ENCODE measurements at regions not wholly inside any gene's neighbourhood (a gene's known extent, or its start where the extent isn't known, plus 50 kb on each side); places are given as distances from the start of the nearest gene placed in this dataset.

DNA sequence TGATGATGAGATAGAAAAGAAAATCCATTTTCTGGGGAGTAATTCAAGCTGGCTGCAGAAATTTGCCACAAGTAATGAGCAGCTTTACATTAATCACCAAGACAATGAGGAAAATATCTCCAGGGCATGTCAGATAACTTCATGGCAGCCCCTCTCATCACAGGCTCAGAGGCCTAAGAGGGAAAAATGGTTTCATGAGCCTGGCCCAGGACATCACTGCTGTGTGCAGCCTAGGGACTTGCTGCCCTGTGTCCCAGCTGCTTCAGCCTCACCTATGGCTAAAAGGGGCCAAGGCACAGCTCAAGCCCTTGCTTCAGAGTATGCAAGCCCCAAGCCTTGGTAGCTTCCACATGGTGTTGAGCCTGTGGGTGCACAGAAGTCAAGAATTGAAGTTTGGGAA lies 161.7 kb downstream of the OPA1 start:
- no peak for DNase-seq

DNA sequence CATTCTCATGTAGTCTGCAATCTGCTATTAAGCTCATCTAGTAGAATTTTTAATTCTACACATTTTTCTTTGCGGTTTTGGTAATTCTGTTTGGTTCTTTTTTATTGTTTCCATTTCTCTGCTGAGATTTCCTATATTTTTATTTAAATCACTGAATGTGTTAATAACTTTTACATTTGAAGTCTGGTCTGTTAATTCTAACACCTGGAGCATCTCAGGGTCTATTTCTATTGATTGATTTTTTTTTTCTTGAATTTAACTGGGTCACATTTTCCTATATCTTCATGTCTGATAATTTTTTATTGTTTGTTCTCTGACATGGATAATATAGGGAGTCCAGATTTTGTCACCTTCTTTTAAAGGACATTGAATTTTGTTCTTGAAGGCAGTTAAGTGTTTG lies 163.5 kb downstream of the OPA1 start:
- no peak for DNase-seq

DNA sequence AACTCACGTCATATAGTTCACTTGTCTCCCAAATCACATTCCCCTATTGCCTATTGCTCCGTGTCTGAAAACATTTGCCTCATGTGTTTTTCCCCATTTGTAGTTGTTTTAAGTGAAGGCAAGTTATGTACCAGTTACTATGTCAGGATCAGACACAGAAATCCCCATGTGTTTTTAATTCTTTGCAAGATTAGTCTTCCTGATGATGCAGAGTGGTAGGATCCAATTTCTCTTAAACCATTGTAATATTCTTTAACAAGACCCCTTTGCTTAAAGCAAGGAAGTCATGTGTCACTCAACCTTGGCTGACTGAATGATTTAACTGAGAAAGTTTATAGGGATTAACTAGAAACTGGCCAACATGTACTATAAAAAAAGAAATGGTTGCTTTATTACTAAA lies 164.4 kb downstream of the OPA1 start:
- DNase-seq = no peak

DNA sequence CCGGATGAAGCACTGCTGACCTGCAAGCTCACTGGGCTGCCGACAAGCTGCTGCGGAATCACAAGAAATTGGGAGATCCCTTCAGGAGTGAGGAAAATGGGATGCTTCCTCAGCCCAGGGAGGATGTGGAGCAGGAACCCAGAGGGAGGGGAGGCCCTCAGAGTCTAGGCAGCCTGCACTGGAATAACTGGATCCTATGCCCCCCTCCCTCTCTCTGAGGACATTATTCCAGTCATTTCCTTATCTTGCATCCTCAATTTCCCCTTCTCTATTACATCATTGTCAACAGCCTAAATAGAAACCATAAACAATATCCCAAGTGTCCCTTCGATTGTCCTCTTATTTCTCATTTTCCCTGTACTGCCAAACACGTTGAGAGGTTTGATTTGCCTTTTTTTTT lies 169.0 kb downstream of the OPA1 start:
- DNase-seq = no peak

DNA sequence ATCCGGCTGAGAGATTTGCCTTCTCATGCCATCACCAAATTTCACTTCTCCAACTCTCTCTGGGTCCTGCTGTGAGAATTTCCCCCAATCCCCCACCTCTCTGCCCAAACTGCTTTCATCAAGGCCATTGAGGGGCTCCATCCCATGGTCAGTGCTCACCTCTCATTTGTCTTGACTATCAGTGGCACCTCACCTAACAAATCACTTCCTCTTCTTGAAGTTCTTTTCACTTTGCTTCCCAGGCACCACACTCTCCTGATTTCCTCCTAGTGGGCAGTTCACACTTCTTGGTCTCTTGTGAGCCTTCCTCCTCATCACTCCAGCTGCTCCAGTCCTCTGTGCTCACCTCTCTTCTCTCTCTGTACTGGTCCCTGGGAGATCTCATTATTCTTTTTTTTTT lies 169.6 kb downstream of the OPA1 start:
- no peak for DNase-seq

DNA sequence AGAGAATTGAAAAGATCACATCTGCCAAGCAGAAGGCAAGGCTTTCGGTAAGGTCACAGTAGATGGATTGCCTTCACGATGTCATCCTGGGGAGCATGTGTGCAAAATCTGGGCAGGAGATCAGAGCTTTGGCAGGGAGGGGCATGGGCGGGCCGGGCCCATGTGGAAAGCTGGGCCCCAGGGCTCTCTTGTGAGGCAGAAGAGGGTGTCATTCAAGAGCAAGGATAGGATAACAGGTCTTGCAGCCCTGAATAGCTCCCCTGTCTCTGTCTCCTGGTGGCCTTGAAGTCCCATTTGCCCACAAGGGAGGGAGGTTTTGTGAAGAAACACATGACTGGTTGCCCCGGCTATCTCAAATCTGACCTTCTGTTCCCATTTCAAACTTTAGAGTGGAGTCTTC lies 172.0 kb downstream of the OPA1 start:
- no peak for DNase-seq

DNA sequence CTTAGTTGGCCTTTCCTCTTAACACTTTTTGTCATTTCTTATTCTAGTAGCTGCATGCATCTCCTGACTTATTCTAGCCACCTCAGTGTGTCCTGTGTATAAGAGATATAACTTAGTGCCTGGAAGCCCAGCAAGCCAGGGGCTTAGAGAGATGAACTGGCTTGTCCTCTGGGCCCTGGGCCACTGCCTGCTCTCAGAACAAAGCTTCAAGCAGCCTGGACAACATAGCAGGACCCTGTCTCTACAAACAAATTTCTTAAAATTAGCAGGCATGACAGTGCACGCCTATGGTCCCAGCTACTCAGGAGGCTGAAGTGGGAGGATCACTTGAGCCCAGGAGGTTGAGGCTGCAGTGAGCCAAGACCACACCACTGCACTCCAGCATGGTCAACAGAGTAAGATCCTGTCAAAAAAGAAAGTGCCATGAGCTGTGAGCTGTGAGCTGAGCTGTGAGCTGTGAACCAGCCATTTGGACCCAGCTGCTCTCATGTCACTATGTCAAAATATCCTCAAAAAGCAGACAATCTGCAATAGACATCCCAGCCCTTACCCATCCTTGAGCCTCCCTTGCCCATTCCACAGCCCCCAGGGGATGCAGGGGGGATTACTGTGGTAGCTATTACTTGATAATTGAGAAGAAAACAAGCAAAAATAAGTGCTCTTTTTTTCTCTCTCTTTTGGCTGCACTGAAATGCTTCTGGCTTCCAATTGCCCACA lies 174.5 kb downstream of the OPA1 start:
- DNase-seq = no peak

DNA sequence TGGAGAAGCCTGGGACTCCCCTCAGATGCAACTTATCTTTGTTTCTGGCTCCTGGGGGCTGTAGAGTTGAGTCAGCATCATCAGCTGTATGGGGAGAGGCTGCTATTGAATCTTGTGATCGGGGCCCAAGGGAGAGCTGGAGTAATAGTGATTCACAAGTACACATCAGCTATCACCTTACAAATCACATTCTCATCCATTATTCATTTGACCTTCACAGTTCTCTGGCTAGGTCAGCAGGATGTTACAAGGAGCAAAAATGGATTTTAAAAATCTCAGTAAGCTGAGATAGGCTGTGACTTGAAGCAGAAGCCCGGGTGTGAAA lies 175.0 kb downstream of the OPA1 start:
- no peak for DNase-seq

DNA sequence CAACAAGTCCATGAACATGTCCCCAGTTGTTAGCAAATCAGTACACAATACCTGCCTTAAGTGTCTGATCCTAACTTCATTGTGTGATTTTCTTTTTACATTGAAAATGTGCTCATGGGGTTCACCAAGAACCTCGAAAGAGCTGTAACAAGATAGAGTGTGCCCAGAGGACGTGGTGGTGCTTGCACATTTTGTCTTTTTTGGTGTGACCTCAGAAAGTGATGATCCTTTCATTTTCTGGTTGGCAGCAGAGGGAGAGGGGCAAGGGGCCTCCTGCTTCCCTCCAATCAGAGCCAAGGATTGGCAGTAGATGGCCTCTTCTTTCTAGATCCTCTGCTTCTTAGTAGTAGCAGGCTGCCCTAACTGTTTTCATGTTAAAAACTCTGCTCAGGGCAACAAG lies 176.4 kb downstream of the OPA1 start:
- DNase-seq = no peak

DNA sequence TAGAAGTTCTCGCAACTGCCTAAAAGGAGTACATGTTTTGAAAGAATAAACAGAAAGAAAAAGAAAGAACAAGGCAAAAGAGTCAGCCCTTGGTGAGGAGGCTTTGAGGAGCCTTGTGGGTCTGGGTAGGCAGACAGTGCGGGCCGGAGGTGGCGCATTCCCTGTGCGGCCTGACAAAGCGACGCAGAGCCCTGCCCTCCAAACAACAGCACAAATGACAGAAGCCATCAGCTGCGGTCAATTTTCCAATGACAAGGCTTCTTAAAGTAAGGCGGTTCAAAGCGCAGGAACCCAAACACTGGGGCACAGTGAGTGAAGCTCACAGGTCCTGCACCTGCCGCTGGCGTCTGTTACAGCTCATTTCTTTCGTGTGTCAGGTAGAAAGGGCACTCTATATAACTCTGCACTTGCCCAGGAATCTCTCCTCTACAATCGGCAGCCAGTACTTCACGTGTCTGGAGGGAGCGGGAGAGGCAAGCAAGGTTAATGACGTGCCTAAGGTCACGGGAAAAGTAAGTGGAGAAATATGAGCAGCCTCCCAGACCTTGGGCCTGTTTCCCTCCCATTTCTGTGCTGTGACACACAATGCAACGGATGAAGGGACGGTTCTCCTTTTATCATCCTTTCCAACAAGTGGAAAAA lies 178.1 kb downstream of the OPA1 start:
- DNase-seq = no peak

DNA sequence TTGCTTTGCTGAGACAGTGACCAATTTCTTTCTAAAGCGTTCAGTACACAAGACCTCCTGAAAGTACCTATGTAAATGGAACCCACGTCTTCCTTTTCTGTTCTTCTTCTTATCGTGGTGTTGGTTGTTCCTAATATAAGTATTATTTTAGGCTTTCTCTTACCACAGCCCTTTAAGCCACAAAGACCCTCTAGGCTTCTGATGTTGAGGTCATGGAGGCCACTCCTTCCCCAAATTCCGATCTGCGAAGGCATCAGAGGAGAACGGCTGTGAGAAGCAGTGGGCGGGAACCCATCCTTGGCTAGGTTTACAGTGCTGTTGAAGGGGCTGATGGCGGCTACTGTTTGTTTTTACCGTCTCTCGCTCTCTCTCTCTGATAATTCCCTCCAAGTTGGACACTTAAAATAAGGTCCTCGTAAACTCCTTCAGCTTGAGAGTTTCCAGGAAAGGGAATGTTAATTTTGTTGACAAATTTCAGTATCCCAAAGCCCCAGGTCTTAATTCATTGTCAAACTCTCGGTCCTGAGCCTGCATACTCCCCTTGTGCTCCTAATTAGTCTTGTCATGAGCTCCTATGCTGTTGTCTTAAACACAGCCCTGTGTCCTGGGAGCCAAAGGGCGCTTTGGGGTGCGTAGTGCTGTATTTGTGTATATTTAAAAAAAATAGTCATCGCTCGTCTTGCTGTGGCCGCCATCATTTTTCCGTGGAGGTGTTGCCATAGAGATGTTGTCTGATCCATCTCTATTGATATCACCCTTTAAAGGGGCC lies 178.8 kb downstream of the OPA1 start:
- no peak for DNase-seq

DNA sequence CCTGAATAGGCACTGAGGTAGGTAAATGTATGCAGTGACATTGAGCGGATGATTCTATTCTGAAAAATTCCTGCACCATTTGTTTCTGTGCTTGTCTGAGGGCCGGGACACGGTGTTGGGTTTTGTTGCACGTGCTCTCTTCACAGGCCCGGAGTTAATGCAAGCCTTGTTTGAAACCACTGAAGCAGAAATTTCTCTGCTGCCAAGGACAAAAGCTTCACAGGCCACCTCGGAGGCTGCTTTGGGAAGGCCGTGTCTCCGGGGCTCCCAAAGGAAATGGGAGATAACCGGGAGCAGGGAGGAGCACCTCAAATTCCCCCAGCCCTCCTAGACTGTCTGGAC lies 179.4 kb downstream of the OPA1 start:
- peak; percentile 36 for DNase-seq

DNA sequence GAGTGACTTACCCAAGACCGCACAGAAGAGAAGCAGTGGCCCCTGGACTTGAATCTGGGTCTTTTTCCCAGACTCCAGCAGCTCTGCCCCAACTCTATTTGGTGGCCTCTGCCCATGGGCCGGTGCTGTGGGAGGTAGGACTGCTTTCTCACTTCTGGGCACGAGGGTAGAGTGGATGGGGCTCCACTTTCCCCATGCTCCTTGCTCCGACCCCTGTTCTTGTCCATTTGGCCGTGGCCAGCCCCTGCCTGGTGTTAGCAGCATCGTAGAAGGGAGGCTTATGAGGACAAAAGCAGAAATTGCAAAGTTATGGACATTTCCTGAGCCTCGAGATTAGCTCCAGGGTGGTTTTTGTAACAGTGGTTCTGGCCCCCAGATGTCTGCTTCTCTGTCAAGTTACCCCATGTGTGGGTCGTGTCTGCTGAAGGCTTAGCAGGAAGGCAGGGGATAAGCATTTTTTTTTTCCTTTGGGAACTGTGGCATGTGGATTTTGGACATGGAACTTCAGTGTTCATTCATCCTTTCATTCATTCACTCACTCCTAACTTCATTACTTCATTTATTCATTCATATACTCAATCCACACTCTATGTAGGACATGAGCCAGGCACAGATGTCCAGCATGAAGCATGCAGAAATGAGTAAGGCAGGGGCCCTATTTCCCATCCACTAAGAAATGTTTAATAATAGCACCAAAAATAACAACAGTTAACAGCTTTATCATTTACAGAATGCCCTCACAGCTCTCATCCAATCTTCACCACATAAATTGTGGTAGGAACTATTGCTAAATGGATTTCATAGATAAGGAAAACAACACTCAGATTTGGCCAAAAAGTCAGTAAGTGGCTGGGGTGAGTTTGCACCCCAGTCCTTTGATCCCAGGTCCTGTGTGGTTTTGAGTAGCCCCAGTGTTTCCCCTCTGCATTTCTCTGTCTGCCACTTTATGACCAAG lies 180.5 kb downstream of the OPA1 start:
- DNase-seq = no peak

DNA sequence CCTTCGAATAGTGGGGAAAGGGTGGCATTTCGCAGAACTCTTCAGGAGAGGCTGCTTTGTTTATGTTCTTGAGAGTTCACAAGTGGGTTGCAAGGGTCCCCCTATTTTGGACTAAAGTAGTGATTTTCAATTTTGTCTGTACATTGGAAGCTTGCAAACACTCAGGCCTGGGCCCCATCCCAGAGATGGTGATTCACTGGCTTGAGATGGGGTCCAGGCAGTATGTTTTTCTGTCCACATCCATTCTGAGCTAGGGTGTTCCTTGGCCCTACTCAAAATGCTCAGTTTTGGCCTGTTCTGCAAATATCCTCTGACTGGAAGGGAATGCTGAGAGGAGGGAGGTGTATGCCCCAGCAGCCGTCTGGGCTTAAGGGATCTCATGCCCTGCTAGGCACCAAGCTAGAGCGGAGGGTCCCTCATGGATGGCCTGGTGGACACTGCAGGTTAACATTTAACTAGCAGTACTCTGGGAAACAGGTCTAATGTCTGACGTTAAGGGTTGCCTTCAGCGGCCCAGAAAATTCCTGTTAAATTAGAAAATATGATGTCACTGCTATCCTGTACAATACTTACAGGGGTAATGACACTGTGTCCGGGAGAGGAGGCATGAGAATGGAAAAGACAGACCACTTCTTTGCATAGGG lies 181.4 kb downstream of the OPA1 start:
- DNase-seq = no peak

DNA sequence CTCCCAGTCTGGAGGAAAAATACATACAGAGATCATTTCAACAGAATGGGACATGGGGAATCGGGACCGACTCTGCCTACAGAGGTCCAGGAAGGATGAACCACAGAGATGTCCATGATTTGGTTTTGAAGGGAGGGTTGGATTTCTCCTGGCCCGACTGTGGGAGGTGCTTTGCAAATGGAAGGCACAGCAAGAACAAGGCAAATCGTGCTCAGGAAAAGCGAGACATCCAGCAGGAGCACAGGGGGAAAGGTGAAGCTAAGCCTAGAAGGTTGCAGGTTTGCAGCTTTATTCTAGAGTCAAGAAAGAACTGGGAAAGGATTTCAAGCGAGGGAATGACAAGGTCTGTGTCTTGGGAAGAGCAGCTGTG lies 181.9 kb downstream of the OPA1 start:
- no peak for DNase-seq

DNA sequence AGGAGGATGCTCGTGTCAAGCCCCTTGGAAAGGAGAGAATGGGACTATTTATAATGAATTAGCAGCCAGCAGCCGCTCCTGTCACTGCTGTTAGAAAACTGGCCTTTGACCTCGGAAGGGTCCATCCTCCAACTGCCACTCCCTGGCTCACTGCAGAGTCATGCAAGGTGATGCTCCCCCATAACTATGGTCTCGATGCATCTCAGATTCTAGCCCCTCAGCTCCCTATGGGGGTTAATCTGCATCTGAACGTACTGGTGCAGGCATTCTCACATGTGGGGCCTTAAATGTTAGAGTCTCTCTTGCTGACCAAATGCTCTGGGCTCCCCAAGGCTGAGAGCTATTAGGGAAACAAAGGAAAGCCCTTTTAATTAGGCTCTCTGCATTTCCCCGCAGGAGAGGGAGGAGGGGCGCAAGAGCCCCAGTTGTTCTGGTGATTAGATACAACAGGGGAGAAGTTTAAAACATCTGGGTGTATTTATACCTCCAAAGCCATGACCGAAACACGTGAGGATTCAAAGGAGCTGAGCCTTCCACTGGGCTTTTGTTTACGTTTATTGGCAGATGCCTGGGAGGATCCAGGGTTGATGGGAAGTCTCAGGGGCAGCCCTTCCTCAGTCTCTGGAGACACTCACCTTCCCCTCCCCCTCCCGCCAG lies 182.5 kb downstream of the OPA1 start:
- no peak for DNase-seq

DNA sequence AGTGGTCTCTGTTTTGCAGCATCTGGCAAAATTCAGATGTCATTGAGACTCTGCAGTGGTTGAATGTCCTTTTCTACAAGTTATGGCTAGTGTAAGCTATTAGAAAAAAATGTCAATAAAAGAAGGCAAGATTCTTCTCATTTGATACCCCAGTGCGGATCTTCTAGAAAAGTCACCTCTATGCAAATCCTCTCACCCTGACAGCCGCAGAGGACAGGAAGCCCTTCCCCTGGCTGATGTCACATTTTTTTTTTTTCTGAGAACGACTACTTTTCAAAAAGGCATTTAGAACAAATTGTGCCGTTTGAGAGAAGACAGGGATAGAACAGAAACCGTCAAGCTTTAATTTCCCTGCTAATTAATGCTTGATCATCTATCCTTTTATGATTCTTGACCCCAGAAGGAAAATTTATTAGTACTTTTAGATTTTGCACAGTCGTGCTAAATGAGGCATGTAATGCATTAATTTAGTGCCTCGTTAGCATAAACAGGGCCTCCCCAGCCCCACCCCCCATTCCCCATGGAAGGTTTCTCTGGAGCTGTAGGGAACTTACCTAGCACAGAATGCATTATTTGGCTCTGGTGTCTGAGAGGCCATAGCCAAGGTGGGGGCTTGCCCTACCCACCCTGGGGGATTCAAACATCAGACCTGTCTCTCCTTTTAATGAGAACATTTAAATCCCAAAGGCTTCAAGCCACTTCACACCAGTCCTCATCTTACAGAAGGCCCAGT lies 183.8 kb downstream of the OPA1 start:
- DNase-seq = no peak

DNA sequence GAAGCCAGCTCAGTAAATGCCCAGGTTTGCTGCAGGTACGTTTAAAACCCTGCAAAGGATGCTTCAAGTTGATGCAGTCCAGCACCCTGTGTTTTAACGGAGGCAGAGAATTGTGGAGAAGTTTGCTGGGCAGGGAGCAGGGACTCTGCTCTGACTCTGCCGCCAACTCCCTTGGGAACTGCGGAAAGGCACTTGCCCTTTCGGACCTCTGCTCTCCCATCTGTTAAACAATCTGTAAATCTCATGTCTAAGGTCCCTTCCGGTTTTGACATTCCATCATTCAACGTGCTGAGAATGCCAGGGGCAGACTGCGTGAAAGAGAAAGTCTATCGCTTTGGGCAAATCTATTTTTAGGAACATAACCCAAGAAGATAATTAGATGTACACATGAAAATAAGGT lies 184.5 kb downstream of the OPA1 start:
- DNase-seq = no peak

DNA sequence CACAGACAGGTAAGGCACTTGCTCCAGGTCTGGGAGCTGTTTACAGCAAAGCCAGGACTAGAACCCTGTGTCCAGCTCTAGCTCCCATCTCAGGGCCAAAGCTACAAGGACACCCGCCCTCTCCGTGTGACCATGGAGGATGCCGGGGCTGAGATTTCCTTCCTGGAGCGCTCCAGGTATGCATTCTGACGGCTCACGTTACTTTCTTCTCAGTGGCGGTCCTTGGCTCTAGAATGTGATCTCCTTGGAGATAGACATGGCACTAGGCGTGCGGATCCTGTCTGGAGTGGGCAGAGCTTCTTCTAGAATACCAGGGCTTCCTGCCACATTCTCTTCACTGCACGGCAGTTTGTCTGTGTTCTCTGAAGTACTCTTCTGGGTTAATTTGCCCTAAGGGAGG lies 185.7 kb downstream of the OPA1 start:
- DNase-seq = no peak

DNA sequence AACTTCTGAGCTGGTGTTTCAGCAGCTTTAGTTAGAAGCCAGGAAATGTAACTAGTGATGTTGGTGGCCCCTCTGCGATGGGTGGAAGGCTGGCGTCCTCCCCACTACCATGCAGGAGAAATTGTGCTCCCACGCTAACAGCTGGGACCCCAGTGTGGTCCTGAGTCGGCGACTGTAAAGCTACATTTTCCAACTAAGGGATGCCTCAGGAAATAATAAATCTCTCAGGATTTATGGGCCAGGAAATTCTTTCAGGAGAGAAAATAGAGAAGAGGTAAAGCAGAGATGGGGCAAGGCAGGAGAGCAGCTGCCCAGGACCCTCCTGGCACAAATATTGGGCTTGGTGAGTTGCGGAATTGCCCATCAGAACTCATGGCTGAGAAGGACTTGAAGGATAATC lies 186.9 kb downstream of the OPA1 start:
- no peak for DNase-seq

DNA sequence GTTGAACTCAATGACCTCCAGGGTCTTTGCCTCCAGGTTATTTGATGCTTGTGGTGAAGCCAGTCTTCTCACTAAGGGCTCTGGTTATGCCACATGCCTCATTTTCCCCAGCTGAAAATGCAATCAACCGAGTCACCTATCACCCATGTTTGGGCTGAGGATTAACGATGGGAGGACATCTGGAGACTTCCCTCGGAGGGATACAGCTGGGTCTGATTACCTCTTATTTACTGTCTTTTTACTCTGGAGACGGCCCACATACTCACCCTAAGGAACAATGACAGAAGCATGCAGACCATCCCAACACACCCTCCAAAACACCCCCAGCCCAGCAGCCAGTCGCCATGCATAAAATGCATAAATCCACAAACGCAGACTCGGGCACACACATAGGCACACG lies 187.4 kb downstream of the OPA1 start:
- no peak for DNase-seq

Measured in COR-L47 (cell line).